ENCODE measurements at regions not wholly inside any gene's neighbourhood (a gene's known extent, or its start where the extent isn't known, plus 50 kb on each side); places are given as distances from the start of the nearest gene placed in this dataset.

DNA sequence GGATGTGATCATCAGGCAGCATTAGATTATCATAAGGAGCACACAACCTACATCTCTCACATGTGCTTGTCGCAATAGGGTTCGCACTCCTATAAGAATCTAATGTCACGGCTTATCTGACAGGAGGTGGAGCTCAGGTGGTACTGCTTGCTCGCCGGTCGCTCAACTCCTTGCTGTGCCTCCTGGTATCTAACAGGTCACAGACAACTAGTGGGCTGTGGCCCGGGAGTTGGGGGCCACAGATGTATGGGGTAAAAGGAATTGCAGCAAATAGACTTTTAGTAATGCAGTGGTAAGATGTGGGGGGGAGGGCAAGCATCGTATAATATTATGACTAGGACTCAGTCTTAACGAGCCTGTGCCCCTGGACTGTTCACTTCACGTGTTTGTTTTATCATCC lies 624.8 kb downstream of the CENPC start:
- no peaks in the 10 kb centered on the region for H3K9me3 ChIP-seq (ENCODE audit: control insufficient read depth, insufficient read depth, low read depth, low read length)
- no peak overlapping the region for H3K27ac ChIP-seq (ENCODE audit: low read length)
- ATAC-seq (no peak), DNase-seq (ENCODE audit: low read depth, low spot score) (no peak)
- H3K4me1 ChIP-seq (ENCODE audit: control insufficient read depth, insufficient read depth, low read length): no peaks in the 10 kb centered on the region
- POLR2A ChIA-PET: no interaction called here
- no peaks in the 10 kb centered on the region for H3K36me3 ChIP-seq (ENCODE audit: control insufficient read depth, insufficient read depth, low read length)
- no peak overlapping the region for H3K4me3 ChIP-seq (ENCODE audit: low read depth in 2 of 2, low read length in 2 of 2)
- in situ Hi-C loops (cut with HindIII; ENCODE audit: low pct_unique_long_range_greater_than_20kb, low sequenced_read_pairs): no loop called here
- TF ChIP-seq POLR2AphosphoS5 (IDR thresholded peaks at IDR 0.05; ENCODE audit: low read depth, low read length) (no peak), REST (IDR thresholded peaks at IDR 0.05; ENCODE audit: insufficient read depth in 1 of 2, low read depth in 2 of 2, low read length in 1 of 2) (no peak), TCF7L2 (IDR thresholded peaks at IDR 0.05; ENCODE audit: low read depth, low read length) (no peak), SIN3A (IDR thresholded peaks at IDR 0.05; ENCODE audit: borderline replicate concordance, insufficient read depth, low read depth, low read length) (no peak), CTCF (IDR thresholded peaks at IDR 0.05) (no peak)
- CTCF ChIA-PET: no interaction called here
- intact Hi-C loops (cut with micrococcal nuclease; ENCODE audit: unreplicated experiment): no loop called here
- H3K27me3 ChIP-seq (ENCODE audit: control insufficient read depth, insufficient read depth, low read length): no peaks in the 10 kb centered on the region
- no TSS peak for BruUV-seq (replicated peaks)

DNA sequence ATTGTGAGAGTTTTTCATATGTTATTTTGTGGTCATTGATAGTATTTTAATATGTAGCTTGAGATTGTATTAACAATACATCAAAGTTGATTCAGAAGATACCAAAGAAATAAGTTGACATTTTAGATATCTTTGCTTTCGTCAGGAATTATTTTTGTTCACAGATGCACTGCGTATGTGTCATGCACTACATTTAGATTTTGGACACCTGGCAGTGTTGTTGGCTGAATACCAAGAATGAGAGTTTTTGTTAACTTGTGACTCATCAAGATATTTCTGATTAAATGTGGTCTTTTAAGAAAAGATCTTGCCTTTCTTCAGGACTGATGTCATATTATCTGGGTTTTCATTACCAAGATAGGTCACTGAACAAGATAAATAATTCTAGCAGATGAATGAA lies 633.4 kb downstream of the CENPC start:
- Histone ChIP-seq H3K9me3 (ENCODE audit: control insufficient read depth, insufficient read depth, low read depth, low read length) (no peaks in the 10 kb centered on the region), H3K36me3 (ENCODE audit: control insufficient read depth, insufficient read depth, low read length) (no peaks in the 10 kb centered on the region), H3K4me3 (ENCODE audit: low read depth in 2 of 2, low read length in 2 of 2) (no peak overlapping the region), H3K4me1 (ENCODE audit: control insufficient read depth, insufficient read depth, low read length) (no peaks in the 10 kb centered on the region), H3K27me3 (ENCODE audit: control insufficient read depth, insufficient read depth, low read length) (no peaks in the 10 kb centered on the region), H3K27ac (ENCODE audit: low read length) (no peak overlapping the region)
- TF ChIP-seq SIN3A (IDR thresholded peaks at IDR 0.05; ENCODE audit: borderline replicate concordance, insufficient read depth, low read depth, low read length) (no peak), POLR2AphosphoS5 (IDR thresholded peaks at IDR 0.05; ENCODE audit: low read depth, low read length) (no peak), TCF7L2 (IDR thresholded peaks at IDR 0.05; ENCODE audit: low read depth, low read length) (no peak), REST (IDR thresholded peaks at IDR 0.05; ENCODE audit: insufficient read depth in 1 of 2, low read depth in 2 of 2, low read length in 1 of 2) (no peak), CTCF (IDR thresholded peaks at IDR 0.05) (no peak)
- ATAC-seq (no peak), DNase-seq (ENCODE audit: low read depth, low spot score) (no peak)
- ChIA-PET CTCF (no interaction called here), POLR2A (no interaction called here)
- no TSS peak for BruUV-seq (replicated peaks)
- in situ Hi-C loops (cut with HindIII; ENCODE audit: low pct_unique_long_range_greater_than_20kb, low sequenced_read_pairs): no loop called here
- intact Hi-C loops (cut with micrococcal nuclease; ENCODE audit: unreplicated experiment): no loop called here

Measured in Panc1 (cell line).